T-helper 22 cell (primary cell): ENCODE measurements at regions not wholly inside any gene's neighbourhood (a gene's known extent, or its start where the extent isn't known, plus 50 kb on each side); places are given as distances from the start of the nearest gene placed in this dataset.
"Not testable (repeated sequence)": the region's sequence is repeated elsewhere in the genome, so short reads cannot be mapped to it uniquely, and the experiment has no call there.

Experiments used
- DNase-seq: peaks from one replicate; pipeline ENCODE4 v3.0.0-alpha.2; 2020; ENCODE audit warnings: low read depth

GRCh38 chr2:143952536-143952935, 567.4 kb downstream of the ZEB2 start:
- DNase-seq, result no peak

- no peak for DNase-seq
Observed at GRCh38 chr2:143950704-143951103, 569.2 kb downstream of the ZEB2 start.

DNA sequence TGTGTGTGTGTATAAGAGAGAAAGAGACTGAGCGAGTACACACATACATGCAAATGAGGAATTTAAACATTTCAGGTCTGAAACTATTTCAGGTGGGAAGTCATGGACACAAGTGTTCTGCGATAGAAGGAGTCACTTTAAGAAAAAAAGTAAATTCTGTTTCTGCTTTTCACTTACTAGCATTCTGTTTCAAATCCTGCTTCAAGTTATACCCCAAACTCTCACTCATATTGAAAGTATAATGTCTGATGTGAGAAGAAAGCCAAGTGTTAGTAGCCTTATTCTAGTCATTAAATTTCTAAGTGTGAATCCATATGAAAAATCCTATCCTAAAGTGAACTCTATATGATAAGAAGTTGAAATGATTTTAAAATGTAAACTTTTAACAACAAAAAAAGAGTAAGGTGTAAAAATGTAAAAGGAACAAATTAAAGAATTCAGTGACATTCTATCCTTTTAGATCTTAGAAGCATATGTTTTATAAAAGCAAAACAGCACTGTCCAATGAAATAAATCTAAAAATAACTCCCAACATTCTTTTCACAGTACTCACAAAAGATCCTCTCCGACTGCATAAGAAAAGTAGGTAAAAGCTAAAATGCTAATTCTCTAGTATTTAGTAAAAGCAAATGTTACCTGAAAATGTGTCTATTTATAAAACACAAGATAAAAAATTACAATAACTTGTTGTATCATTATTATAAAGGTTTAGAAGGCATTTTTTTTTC, 570.6 kb downstream of the ZEB2 start:
- DNase-seq, result no peak

DNA sequence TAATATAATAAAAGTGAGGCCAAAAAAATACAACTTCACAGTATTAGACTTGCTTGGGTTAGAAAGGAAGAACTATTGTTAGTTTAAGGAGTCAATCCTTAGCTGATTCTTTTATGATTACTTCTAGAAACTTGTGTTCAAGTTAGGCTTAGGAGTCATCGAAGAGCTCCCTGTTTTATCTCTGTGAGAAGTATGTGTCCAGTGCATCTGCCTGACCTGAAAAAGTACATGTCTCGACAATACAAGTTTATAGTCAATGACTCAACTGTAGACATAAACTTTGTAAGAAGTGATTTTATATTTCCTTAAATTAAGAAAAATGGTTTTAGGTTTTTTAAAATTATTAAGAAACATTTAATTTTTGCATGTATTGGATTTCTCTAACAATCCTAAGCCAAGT, 571.2 kb downstream of the ZEB2 start:
- no peak for DNase-seq

DNA sequence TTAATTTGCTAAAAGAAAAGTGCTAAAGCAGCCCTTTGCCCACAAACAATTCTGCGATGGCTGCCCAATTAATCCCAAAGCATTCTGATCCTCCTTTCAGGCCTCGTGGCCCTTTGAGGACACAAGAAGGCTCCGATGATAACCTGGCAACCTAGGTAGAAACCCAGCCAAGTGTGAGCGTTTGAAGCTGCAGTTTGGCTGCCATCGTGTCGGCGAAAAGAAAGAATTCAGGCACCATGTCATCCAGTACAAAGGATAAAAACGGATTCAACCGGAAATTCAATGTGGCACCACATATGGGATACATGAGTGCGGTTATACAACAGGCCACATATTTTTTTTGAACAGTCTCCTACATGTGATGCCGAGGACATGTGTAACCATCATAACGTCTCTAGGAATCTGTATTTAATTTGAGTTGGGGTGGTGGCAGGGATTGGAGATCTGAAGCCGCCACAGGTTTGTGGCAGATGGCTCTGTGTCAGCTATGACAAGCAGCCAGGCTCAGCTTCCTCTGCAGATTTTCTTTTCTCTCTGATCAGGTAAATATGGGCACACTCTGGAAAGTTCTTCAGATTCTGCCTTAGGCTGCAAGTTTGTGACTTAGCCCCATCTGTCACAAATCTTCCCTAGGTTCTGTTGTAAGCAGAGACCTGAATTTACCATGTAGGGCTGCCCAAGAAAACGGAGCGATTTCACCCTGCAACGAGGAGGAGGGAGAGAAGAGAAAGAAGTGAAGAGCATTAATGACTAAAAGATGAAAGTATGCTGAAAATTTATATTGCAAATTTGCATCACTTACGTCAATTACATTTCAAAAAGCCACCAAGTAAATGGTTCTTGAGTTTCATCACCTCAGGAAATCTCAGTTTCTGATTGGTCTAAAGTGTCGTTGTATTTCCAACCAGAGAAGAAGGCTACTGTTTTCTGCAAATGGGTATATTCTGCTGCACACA, 573.2 kb downstream of the ZEB2 start:
- DNase-seq, result no peak

DNA sequence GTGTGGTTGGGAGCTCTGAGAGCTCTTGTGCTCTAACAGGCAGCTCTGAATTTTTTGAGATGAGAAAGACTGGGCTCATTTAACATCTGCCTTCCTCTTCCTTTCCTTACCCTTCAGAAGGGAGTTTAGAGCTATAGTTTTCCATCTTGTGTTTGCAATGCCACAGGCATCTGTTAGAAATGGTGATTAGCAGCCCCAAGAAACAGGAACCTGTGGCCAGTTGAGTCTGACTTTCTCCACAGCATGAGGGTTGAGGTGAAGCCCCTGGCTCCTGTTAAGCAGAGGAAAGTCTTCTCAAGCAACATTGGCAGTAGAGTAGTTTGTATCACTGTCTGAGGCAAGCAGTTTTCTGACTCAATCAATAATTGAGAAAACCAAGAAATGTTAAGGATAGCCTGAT, 577.4 kb downstream of the ZEB2 start:
- no peak for DNase-seq

GRCh38 chr2:143940720-143941119, 579.2 kb downstream of the ZEB2 start:
- no peak for DNase-seq

DNA sequence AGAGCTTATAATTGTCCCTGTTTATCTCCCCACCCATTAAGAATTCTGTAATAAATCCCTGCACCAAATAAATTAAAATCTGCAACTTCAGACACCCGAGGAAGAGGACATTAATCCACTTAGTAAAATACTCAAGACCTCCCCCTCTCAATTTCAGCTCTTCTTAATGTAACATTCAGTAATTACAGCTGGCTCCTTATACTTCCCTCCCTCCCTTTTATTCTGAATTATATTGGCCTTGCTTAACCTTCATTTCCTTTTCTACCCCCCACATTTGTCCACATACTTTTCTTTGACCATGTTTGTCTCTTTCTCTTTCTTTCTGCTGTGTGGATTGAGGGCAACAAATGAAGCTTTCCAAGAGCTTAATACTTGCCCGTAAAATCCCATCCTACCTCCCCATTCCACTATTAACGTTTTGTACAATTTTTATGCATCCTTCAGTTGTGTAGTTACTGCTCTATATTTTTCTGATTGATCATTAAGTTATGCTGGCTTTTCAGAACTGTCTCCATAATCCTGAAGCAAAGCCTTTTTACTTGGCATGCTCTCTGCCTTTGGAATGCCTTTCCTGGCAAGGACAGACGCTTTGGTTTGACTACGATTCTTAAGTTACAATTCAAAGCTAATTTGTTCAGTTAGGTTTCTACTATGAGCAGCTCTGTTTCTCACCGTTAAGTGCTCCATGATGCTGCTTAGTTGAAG, 580.1 kb downstream of the ZEB2 start:
- no peak for DNase-seq

GRCh38 chr2:143937723-143938350, 582.1 kb downstream of the ZEB2 start:
- DNase-seq, result no peak

DNA sequence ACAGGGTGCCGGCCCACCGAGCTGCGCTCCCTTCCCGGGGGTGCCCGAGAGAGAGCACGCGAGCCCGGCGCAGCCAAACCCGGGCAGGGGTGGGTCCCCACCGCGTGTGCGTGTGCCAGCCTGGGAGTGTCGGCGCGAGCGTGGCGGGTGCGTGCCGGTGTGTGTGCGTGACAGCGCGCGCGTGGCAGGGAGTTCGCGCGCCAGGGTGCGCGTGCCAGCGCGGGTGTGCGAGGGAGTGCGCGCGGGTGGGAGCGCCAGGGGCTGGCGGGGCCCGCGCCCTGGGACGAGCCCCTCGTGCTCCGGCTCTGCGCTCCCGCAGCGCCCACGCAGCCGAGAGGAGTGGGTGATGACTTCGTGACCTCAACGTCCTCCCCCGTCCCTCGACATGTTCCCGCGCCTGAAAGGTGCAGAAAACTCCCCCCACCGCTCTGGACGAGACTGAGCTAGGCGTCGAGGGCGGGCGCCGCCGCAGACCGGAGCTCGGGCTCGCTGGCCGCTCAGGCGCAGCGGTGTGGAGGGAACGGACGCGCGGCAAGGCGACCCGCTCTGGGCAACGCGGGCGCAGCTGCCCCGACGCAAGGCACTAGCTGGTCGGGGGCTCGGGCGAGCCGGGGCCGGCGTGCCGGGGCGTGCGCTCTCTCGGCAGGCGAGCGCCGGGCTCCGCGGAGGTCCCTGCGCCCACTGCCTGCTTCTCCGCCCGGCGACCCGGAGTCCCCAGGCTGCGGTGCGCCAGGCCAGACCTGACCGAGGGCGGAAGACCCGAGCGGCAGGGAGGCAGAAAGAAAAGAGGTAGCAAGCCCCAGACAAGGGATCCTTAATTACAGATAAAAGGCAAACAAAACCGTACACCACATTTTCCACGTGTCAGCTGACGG, 582.8 kb downstream of the ZEB2 start:
- DNase-seq, result no peak

GRCh38 chr2:143936538-143936847, 583.4 kb downstream of the ZEB2 start:
- DNase-seq, result no peak

- DNase-seq, result no peak
Observed at GRCh38 chr2:143935482-143935752, 584.5 kb downstream of the ZEB2 start.

GRCh38 chr2:143934626-143935481, 585.1 kb downstream of the ZEB2 start:
- DNase-seq, result no peak

GRCh38 chr2:143933946-143934569, 585.9 kb downstream of the ZEB2 start:
- DNase-seq, result no peak

- no peak for DNase-seq
Observed at GRCh38 chr2:143930891-143931290, 589.0 kb downstream of the ZEB2 start.

DNA sequence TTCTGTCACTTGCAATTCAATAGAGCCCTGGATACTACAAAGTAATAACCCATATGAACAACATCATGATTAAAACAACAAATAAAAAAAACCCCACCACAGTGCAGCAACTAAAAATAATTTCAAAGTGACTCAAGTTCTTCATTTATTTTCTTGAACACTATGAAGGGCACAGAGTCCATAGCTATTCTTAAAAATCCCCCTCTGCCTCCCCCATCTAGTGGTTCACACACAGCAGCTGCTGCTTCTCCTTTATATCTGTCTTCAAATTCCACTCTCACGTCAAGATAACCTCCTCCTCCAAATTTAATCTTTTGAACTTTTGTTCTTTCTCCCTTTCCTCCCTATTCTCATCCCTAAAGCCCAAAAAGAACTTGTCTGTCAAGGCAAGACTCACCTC, 591.3 kb downstream of the ZEB2 start:
- DNase-seq, result no peak

DNA sequence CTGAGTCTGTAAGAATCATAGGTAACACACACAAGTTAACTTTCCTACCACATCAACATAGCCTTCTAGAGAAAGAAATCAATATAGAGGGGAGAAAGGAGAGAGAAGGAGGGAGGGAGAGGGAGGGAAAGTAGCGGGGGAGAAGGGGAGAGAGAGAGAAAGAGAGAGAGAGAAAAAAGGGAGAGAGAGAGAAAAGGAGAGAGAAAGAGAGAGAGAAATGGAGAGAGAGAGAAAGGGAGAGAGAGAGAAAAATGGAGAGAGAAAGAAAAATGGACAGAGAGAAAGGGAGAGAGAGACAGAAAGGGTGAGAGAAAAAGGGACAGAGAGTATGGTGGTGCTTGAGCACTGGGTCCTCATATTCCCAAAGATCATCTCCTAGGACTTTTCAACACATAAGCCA, 591.7 kb downstream of the ZEB2 start:
- no peak for DNase-seq

DNA sequence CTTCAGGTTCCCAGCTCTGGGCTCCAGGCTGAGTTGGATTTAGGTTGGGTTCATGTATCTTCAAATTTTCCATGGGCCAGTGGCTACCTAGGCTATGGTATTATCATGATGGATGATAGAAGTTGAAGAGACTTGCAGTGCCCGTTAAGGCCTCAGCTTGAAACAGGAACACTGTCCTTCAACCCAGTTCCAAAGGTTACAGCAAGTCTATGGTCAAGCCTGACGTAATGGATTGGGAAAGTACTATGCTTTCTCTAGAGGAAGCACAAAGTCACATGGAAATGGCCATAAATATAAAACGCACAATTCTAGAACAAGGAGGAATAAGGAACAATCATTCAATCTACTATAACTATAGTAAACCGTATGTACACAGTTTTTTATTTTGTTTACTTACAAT, 593.2 kb downstream of the ZEB2 start:
- DNase-seq, result no peak

DNA sequence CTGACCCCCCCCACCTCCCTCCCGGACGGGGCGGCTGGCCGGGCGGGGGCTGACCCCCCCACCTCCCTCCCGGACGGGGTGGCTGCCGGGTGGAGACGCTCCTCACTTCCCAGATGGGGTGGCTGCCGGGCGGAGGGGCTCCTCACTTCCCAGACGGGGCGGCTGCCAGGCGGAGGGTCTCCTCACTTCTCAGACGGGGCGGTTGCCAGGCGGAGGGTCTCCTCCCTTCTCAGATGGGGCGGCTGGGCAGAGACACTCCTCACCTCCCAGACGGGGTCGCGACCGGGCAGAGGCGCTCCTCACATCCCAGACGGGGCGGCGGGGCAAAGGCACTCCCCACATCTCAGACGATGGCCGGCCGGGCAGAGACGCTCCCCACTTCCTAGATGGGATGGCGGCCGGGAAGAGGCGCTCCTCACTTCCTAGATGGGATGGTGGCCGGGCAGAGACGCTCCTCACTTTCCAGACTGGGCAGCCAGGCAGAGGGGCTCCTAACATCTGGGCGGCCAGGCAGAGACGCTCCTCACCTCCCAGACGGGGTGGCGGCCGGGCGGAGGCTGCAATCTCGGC, 597.6 kb downstream of the ZEB2 start:
- not testable (repeated sequence) for DNase-seq

- no peak for DNase-seq
Observed at GRCh38 chr2:143918465-143918989, 601.4 kb downstream of the ZEB2 start.
